ENCODE measurements at regions not wholly inside any gene's neighbourhood (a gene's known extent, or its start where the extent isn't known, plus 50 kb on each side); places are given as distances from the start of the nearest gene placed in this dataset.

GRCh38 chr2:64344999-64345576 is 108.9 kb upstream of the LGALSL start:
- no peak for TF ChIP-seq CTCF (IDR thresholded peaks at IDR 0.05; ENCODE audit: low read depth, low read length)
- no peak for TF ChIP-seq EZH2phosphoT487 (IDR thresholded peaks at IDR 0.05; ENCODE audit: low read depth)

All from OCI-LY3 (cell line).